HCEC 1CT (cell line): ENCODE measurements at regions not wholly inside any gene's neighbourhood (a gene's known extent, or its start where the extent isn't known, plus 50 kb on each side); places are given as distances from the start of the nearest gene placed in this dataset.
"Not testable (repeated sequence)": the region's sequence is repeated elsewhere in the genome, so short reads cannot be mapped to it uniquely, and the experiment has no call there.

Experiments used
- DNase-seq: peaks from one replicate; pipeline ENCODE4 v3.0.0-alpha.2; 2017

DNA sequence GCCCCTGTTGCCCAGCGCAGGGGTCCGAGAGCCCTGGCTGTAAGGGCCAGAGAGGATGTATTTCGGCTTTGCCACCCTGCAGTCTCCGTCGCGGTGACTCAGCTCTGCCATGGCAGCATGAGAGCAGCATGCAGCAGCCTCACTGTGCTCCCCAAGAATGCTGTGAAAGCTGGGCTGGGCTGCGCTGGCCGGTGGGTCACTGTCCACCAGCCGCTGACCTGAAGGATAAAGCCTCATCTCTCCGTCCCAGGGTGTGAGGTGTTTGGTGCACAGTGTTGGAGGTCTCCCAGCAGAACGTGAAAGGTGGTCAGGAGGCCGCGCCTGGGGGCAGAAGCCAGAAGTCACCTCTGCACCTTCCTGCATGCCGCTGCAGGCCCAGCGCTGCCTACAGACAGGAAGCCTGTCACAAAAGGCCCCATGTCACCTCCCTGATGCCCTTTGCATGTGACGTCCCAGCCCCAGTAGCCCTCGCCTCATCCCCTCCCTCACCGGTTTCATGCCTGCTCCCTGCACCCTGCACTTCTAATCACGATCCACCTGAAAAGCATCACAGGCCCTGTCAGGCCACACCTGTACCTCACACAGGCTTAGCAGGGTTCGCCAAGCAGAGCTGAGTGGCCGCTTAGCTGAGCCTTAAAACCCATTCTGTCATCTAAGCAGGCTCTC is 342.1 kb downstream of the EIPR1 start:
- no peak for DNase-seq

DNA sequence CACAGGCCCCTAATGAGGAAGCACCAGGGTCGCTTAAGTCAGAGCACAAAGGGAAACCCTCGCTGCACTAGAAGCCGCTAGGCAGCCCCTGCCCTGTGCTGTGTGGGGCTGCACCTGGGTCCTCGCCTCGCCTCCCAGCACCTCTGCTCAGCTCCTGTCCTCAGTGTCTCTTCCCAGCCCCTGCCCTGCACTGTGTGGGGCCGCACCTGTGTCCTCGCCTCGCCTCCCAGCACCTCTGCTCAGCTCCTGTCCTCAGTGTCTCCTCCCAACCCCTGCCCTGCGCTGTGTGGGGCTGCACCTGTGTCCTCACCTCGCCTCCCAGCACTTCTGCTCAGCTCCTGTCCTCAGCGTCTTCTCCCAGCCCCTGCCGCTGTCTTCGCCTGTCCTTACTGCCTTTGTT is 342.8 kb downstream of the EIPR1 start:
- DNase-seq, result no peak

DNA sequence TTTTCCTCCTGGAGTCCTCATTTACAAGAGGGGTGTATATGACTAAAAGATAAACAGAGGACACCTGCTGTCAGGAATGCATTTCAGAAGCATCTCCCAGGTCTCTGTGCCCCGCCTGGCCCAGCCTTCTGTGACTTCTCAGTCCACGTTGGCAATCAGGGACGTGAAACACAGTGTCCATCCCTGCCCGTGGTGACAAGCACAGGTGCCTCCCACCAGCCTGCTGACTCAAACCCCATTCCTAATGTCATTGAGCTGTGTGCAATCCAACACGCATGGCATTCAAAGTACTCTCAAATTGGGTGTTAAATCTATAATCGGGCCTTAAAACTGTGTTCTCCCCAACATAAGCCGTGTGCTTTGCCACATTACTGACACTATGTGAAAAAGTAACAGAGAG is 343.2 kb downstream of the EIPR1 start:
- no peak for DNase-seq

DNA sequence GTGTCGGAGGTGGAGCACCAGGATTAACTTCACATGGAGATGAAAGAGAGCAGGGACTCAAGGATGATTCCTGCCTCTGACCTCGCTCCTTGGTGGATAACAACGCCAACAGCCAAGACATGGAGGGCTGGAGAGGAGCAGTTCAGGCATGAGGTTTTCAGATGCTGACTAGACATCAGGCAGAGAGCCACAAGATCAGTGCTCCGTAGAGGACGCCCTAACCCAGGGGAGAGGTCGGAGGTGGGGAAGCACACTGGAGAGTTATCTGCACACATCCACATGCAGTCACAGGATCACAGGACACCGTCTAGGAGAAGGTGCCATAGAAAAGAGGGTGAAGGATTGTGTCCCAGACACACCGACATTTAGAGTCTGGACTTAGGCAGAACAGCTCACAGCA is 344.3 kb downstream of the EIPR1 start:
- no peak for DNase-seq

DNA sequence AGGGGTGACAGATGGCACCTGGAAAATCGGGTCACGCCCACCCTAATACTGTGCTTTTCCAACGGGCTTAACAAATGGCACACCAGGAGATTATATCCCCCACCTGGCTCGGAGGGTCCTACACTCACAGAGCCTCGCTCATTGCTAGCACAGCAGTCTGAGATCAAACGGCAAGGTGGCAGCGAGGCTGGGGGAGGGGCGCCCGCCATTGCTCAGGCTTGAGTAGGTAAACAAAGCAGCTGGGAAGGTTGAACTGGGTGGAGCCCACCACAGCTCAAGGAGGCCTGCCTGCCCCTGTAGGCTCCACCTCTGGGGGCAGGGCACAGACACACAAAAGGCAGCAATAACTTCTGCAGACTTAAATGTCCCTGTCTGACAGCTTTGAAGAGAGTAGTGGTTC is 346.8 kb downstream of the EIPR1 start:
- DNase-seq, result not testable (repeated sequence)

DNA sequence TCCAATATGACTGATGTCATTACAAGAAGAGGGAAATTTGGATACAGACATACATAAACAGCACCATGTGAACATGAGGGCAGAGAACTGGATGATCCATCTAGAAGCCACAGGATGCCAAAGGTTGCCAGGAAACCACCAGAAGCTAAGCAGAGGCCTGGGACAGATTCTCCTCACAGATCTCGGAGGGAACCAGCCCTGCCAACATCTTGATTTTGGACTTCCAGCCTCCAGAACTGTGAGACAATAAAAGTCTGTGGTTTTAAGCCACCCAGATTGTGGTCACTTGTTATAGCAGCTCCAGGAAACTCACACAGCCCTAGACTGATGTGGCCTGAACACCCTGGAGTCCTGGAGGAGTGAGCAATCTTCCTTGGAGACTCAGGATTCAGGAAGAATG is 351.6 kb downstream of the EIPR1 start:
- DNase-seq, result no peak

DNA sequence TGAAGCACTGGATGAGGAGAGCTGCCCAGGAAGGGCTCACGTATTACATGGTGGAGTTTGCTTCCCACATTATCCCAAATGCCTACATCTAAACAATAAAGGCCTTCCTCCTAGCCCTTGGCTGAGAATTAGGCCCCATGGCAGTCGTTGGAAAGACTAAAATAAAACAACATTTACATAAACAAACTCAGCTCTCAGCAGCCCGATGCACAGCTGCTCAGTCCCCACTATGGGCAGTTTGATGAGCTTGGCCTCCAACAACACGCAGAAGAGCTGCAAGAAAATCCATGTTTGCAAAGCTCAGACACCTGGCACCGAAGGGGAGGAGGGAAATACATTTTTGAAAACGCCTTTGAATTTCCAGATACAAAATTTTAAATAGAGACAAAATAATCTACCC is 352.4 kb downstream of the EIPR1 start:
- DNase-seq, result no peak

DNA sequence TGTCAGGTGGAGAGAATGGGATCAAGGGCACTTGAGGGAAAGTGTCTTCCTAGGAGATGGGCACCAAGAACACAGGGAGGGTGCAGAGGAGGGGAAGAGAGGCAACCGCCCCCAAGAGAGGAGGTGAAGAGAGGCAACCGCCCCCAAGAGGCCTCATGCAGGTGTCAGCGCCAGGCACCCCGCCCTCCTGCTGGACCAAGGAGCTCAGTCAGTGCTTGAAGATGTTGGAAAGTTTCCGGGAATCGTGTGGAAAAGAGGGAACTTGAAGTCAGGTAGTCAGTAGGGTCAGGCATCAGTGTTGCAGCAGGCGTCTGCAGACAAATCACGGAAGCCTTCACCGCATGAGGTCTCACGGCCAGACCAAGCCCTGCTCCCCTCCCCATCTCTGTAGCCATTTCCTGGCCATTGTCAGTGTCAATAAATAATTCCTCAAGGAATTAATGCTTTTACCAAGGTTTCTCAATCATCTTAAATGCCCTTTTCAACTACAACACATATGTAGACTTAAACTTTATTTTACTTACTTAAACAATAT is 353.1 kb downstream of the EIPR1 start:
- DNase-seq, result no peak

DNA sequence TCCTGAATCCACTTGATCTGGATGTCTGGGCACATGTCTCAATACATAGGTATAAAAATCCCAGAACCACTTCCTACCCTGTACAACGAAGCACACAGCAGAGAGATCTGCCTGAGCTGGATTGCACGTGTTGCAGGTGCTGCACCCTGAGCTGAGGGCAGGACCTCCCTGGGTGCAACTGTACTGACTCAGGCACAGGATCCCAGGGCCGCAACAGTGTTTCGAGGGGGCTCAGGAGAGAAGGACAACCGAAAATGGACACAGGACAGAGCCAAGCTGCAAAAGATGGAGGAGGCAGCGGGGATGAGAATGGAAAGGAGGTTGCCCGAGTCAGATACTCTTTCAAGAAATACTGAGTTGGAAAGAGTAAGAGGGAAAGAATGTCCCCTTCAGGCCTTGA is 354.1 kb downstream of the EIPR1 start:
- no peak for DNase-seq

DNA sequence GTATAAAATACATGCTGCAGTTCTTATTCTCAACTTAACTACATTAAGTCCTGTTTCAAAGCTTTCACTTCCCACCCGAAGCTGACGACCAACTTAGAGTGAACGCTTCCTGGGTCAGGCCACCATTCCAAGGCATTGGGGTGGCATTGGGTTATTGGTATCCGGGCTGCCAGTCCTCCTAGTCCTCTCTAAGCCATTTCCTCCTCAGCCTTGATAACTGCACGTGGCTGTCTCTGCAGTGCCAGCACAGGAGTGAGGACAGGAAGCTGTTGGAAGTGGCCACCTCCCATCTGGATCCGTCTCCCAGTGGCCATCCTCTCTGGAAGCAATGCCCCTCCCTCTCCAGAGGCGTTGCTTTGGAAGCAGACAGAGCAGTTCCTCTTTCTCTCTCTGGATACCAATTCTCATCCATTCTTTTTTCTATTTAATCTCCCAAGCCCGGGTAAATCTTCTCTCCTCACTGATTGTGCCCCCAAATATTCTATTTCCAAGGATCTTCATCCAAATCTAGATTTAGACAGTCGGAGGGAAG is 354.7 kb downstream of the EIPR1 start:
- no peak for DNase-seq

DNA sequence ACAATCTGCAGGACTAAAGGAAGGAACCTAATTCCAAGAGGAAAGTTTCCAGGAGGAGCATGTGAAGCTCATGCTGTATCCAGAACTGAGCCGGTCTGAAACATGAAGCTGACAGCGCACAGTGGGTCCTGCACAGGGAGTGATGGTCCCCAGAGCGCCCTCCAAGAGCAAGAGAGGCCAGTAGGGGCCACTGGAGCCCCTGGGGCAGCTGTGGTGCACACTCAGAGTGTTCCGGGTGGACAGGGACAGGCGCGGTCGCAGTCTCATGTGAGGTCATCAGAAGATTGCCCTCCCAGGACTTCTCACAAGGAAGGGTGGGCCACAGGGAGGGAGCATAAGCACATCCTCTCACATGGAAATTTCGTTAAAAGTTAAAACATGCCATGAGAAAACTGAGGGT is 355.9 kb downstream of the EIPR1 start:
- no peak for DNase-seq

DNA sequence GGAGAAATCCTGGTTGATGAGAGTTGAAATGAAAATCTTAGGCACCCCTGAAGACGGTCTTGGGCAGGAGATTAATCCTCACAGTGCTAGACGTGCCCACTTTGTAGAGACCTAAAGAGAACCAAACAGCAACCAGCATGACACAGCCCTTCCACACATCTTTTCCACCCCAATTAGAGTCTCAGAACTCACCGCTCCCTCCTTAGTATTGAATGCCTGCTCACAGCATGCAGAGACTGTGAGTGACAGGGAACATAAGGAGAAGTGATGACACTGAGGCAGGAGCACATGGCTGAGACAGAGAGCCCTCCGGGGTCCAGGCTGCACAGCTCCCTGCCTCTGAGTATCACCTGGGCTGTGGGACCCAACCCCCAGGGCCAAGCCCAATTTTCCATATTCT is 367.6 kb downstream of the EIPR1 start:
- DNase-seq, result no peak

DNA sequence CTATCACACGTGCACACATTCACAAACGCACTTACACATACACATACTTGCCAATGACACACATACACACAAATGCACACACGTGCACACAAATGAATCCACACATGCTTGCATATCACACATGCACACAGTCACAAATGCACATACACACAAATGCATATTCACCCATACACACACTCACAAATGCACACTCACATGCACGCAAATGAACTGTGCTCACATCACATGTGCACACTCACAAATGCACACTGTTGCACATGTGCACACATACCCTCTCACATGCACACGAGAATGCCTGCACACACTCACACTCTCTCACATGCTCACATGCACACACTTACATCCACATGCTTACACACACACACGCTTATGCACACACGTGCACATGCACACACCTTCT is 368.1 kb downstream of the EIPR1 start:
- no peak for DNase-seq

DNA sequence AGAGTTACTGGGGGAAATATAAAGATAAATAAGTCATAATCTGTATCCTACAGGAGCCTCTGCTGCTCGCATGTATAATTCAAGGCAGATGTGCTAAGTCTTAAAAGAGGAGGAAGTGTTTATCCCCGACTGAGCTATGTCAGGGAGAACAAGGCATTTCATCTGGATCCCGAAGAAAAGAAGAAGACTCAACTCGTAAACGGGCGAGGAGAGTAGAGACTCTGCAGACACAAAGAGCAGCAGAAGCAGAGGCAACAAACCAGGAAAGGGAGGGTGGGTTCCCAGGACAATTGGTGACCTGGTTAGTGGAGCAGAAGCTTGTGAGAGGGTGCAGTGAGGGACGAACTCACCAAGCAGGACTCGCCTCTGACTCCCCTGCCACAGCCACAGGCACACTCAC is 368.6 kb downstream of the EIPR1 start:
- no peak for DNase-seq

DNA sequence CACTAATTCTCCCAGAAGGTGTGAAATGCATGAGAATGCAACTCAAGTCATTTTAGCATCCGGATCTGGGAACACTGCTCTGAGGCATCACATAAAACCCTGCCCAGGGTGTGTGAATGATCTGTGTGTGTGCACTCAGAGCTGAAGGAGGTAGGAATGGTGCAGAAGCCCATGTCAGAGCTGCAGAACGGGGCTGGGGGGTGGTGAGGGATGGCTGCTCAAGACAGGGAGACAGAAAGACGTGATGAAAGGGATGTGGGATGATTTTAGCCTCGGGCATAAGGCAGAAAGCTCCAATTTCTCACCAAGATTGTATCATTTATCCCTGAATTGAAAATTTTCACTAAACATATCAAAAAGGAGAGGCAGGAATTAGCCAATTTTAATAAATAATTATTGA is 369.1 kb downstream of the EIPR1 start:
- DNase-seq, result no peak

DNA sequence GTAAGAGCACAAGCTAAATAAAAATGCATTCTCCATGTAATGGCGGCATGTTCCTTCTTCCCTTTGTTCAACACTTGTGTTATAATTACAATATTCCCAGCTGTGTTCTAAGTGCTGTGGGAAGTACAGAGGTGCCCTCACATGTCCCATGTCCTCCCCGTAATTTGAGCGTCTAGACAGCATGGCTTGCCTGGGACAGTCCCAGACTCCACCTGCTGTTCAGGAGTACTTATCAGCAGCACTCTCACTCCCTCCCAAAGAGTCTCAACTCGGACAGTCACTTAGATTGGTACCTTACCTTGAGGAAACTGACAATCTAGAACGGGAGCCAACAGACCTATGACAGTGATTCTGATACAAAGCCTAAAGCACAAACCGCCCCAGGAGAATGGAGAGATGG is 370.5 kb downstream of the EIPR1 start:
- no peak for DNase-seq

DNA sequence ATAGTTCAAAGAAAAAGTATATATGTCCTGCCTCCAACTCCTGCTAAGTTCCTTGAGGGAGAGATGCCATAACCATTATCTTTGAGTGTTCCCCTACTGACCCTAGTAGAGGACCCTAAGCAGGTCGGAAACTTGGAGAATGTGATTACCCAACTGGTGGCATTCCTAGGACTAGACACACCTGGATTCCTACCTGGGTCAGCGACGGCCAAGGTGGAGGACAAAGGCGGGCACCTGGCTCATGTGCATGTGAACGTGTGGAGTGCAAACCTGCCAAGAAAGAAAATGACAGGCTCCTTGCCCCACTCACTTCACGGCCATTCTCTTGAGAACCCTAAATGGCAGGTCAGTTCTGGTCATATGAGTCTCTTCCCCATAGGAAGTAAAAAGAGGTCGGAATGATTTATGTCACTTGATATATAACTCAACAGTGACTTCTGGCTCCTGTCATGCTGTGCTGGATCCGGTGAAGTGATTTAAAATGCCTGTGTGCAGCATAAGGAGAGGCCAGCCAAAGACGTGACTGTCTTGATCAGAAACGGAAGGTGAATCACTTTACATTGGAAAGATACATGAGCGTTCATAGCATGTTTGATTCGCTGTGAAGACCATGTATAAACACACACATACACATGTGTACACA is 371.6 kb downstream of the EIPR1 start:
- DNase-seq, result no peak

DNA sequence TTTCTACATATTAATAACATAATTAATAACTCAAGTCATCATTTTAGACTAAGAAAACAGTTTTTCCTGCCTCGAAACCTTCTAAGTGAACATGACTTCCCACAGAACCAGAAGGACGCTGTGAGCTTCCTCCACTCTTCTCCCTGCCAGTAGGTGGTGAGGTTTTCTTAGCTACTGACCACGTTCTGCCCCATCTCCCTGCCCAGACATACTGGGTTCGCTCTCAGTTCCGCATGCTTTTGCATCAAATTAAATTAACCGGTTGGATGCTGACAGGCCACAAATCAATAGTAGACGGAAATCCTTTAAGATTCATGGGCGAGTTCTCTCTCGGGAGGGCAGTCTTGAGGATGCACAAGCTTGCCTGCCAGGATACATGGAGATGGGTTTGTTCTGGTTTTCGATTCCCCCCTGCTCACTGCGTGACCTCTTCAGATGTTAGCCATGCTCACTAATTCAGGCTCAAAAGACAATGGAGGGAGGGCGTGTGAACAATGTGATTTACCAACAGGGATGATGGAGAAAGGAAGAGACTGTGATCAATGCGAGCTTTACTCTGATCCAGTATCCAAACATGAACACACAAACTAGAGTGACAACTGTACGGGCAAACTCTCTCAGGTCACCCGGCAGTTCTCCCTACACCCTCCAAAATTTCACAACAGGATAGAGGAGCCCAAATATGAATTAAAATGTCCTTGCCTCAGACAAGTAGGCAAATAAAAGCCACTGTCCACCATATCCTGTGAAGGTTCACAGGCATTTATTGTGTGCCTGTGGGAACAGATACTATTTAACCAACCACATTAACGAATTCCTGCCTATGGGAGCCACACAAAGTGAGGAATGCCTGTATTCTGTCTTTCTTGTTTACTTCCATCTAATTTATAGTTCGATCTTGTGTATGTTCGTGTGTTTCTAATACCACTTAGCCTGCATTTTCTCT is 375.7 kb downstream of the EIPR1 start:
- no peak for DNase-seq

DNA sequence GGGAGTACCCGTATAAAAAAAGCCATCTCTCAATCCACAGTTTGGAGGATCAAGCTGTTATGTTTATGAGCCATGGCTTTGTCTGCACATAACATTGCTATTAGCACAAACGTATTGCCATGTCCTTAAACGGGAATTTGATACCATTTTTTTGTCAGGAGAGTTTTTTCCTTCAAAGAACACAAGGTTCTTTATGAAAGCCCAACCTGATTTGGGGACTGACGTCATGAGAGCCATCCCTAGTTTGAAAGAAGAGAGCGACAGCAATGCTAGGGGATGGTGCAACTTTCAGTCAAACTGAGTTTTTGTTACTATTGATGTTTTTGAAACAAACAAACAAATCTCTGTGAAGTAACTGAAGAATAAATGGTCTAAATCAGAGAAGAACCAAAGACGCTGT is 376.6 kb downstream of the EIPR1 start:
- DNase-seq, result no peak

DNA sequence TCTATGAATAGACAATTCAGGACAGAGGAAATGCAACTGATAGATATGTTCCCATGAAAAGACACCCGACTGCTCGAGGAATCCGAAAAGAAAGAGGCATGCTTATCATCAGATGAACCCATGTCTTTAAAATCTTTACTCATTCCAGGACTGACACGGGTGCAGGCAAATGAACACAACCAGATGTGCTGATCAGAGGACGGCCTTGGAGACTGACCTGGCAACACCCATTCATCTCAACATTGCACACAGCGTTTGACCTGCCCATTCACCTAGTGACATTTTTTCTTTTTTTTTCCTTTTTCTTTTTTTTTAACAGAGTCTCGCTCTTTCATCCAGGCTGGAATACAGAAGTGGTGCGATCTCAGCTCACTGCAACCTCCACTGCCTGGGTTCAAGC is 377.5 kb downstream of the EIPR1 start:
- DNase-seq, result no peak

DNA sequence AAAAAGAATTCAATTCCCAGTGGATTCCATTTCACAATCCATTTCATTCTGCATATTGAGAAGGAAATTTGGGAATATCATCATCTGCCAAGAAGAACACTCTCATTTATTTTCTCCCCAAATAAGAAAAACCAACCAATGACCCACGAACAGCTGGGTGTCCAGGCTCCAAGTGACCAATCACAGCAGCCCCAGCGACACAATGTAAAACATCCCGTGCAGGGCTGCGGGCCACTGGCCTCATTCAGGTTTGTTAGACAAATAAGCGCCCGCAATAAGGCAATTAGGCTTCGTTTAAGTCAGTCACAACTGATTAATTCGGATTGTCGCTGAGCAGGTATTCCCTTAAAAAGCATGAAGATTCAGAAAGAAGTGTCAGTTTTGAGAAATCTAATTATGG is 378.6 kb downstream of the EIPR1 start:
- DNase-seq, result no peak

DNA sequence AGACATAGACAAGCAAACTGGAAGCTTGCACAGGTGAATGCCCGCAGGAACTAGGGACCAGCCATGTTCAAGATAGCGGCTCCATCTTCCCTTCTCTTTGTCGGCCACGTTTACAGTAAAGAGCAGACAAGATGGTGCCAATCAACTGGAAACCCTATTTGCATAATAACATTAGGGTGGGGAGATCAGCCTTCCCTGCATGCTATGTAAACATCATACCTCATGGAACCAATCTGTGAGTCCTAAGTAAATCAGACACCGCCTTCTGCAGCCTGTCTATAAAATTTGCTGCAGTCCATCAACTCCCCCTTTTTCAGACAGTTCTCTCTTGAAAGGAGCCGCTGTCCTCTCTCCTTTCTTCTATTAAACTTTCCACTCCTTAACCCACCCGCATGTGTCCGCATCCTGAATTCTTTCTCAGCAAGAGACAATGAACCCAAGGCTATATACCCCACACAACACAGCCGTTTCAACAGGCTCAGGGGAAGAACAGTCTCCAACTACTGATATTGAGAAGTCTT is 384.4 kb downstream of the EIPR1 start:
- DNase-seq, result no peak

DNA sequence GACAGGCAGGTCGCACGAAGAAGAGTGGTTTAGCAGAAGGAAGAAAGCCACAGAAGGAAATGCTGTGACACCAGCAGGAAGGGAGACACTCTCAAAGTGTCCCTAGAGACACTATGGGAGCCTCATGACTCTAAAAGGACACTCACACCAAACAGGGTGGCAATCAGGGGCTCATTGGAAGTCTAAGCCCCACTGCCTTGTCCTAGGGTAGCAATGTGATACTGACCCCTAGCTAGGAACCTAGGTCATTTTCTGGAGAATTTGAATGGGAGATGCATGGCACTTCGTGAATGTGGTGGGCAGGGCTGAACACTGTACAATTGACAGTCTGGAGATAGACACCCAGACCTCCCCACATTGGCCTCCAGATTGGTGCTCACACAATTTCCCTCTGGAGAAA is 385.0 kb downstream of the EIPR1 start:
- DNase-seq, result no peak
